ENCODE measurements at regions not wholly inside any gene's neighbourhood (a gene's known extent, or its start where the extent isn't known, plus 50 kb on each side); places are given as distances from the start of the nearest gene placed in this dataset.

DNA sequence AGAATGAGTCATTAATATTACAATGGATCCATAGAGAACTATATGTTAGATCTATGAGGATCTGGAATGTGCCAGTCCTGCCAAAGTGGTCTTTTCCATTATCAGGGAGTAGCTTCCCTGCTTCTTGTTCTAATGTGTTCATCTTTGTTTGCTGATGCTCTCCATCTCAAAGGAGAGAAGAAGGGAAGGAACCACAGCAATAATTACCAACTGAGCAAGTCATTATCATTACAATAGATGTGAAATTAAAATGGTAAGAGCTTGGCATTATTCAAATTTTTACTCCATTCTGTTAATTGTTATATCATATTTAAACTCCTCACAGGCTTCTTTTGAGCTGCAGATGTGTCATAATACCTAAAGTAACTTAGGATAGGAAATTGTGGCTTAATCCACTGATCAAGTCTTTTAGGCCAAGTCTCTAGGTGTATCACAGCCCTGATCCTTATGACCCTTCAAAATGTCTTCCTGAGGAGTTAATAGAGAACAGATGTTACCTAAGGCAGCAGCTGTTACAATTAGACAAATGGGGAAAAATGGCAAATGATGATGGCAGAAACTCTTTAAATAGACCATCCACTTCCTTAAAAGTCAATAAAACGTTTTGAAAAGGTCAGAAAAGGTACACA lies 1492.7 kb upstream of the IGFBP7 start:
- in situ Hi-C loops (cut with MboI; ENCODE audit: low pct_ligation_motif_present in 1 of 4, low pct_unique_long_range_greater_than_20kb in 1 of 4, low sequenced_read_pairs in 3 of 4), result no loop called here
- Histone ChIP-seq H3K9me3 (no peaks in the 10 kb centered on the region), H3K27ac (no peak overlapping the region), H3K27me3 (no peaks in the 10 kb centered on the region), H3K4me3 (no peak overlapping the region), H3K36me3 (no peaks in the 10 kb centered on the region), H3K4me1 (no peaks in the 10 kb centered on the region)
- no peak for DNase-seq
- 0 to 8% methylated on average over 1 of the region's 1 CpG for WGBS, 2 donors (ENCODE audit: low coverage in 1 of 2)
- intact Hi-C loops (cut with DNase I; ENCODE audit: low total_unique reads), result no loop called here
- TF ChIP-seq, protein P1, sequence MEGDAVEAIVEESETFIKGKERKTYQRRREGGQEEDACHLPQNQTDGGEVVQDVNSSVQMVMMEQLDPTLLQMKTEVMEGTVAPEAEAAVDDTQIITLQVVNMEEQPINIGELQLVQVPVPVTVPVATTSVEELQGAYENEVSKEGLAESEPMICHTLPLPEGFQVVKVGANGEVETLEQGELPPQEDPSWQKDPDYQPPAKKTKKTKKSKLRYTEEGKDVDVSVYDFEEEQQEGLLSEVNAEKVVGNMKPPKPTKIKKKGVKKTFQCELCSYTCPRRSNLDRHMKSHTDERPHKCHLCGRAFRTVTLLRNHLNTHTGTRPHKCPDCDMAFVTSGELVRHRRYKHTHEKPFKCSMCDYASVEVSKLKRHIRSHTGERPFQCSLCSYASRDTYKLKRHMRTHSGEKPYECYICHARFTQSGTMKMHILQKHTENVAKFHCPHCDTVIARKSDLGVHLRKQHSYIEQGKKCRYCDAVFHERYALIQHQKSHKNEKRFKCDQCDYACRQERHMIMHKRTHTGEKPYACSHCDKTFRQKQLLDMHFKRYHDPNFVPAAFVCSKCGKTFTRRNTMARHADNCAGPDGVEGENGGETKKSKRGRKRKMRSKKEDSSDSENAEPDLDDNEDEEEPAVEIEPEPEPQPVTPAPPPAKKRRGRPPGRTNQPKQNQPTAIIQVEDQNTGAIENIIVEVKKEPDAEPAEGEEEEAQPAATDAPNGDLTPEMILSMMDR (IDR thresholded peaks at IDR 0.05), result no peak
- no peak for TF ChIP-seq POLR2AphosphoS5 (IDR thresholded peaks at IDR 0.05)
- no peak for TF ChIP-seq POLR2A (IDR thresholded peaks at IDR 0.05)
- no peak for TF ChIP-seq EP300 (IDR thresholded peaks at IDR 0.05; ENCODE audit: low read depth)

DNA sequence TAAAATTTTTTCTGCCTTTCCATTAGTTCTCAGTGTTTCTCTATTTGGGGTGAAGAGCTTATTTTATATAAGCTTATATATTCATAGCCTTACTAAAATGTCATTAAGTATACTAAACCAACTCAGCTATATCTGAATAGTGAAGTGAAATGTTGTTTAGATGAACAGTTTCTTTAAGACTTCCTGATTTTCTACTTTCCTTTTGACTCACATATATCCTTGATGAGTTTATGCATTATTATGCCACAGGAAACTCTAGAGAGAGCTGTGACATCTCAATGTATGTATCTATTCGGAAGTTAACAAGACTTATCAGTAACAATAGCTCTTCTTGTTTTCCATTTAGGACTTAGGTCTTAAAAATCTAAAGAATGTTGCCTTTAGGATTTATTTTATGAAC lies 1491.8 kb upstream of the IGFBP7 start:
- DNase-seq, result no peak
- Histone ChIP-seq H3K27me3 (no peaks in the 10 kb centered on the region), H3K4me1 (no peaks in the 10 kb centered on the region), H3K9me3 (no peaks in the 10 kb centered on the region), H3K36me3 (no peaks in the 10 kb centered on the region), H3K27ac (no peak overlapping the region), H3K4me3 (no peak overlapping the region)
- TF ChIP-seq EP300 (IDR thresholded peaks at IDR 0.05; ENCODE audit: low read depth) (no peak), POLR2A (IDR thresholded peaks at IDR 0.05) (no peak), POLR2AphosphoS5 (IDR thresholded peaks at IDR 0.05) (no peak)
- TF ChIP-seq, protein P1 (IDR thresholded peaks at IDR 0.05), result no peak
- intact Hi-C loops (cut with DNase I; ENCODE audit: low total_unique reads) (no loop called here), in situ Hi-C loops (cut with MboI; ENCODE audit: low pct_ligation_motif_present in 1 of 4, low pct_unique_long_range_greater_than_20kb in 1 of 4, low sequenced_read_pairs in 3 of 4) (no loop called here)
- 63% methylated on average over 1 of the region's 1 CpG; no CpG with 5 or more reads in 1 of the 2 donors for WGBS, 2 donors (ENCODE audit: low coverage in 1 of 2)

DNA sequence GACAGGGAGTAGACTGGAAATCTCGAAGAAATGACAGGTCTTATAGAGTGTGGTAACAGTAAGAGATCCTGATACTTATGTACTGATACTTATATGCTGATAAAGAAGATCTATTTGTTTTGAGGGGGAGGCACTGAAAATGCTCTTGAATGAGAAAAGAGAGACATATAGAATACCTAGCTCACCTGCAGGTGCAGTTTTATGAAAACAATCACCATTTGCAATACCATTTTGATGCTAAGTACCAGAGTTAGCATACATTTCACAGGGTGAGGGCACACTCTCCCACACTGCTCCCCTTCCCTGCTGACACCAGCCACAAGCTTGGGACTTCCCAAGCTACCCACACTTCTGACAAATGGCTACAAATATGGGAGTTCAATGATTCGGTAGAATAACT lies 1490.1 kb upstream of the IGFBP7 start:
- 71 to 75% methylated on average over 1 to 2 of the region's 2 CpGs for WGBS, 2 donors (ENCODE audit: low coverage in 1 of 2)
- intact Hi-C loops (cut with DNase I; ENCODE audit: low total_unique reads), result no loop called here

DNA sequence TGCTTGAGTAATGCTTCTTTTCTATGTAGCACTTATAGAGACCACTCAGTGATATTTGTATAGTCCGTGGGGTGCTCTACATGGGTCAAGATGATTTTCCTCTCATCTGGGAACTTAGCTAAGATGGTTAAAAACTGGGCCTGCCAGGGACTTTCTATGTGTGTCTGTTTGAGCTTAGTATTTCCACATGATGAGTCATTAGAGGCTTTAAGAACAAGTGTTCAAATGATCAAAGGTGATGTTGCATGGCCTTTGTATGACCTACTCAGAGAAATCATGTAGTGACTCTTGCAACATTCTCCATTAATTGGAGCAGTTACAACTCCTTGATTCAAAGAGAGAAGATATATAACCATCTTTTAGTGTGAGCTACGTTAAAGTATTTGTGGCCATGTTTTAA lies 1480.5 kb upstream of the IGFBP7 start:
- TF ChIP-seq, protein P1 (IDR thresholded peaks at IDR 0.05), result no peak
- 65 to 80% methylated on average over 2 of the region's 2 CpGs for WGBS, 2 donors (ENCODE audit: low coverage in 1 of 2)
- Histone ChIP-seq H3K27ac (no peak overlapping the region), H3K36me3 (no peaks in the 10 kb centered on the region), H3K9me3 (no peaks in the 10 kb centered on the region), H3K4me3 (no peak overlapping the region), H3K4me1 (no peaks in the 10 kb centered on the region), H3K27me3 (no peaks in the 10 kb centered on the region)
- intact Hi-C loops (cut with DNase I; ENCODE audit: low total_unique reads) (no loop called here), in situ Hi-C loops (cut with MboI; ENCODE audit: low pct_ligation_motif_present in 1 of 4, low pct_unique_long_range_greater_than_20kb in 1 of 4, low sequenced_read_pairs in 3 of 4) (no loop called here)
- DNase-seq, result no peak

More for the DNA sequence above, 1490.1 kb upstream of the IGFBP7 start:
- Histone ChIP-seq H3K36me3 (no peaks in the 10 kb centered on the region), H3K27ac (no peak overlapping the region), H3K27me3 (no peaks in the 10 kb centered on the region), H3K4me3 (no peak overlapping the region), H3K4me1 (no peaks in the 10 kb centered on the region), H3K9me3 (no peaks in the 10 kb centered on the region)
- in situ Hi-C loops (cut with MboI; ENCODE audit: low pct_ligation_motif_present in 1 of 4, low pct_unique_long_range_greater_than_20kb in 1 of 4, low sequenced_read_pairs in 3 of 4), result no loop called here
- DNase-seq, result no peak
- TF ChIP-seq POLR2AphosphoS5 (IDR thresholded peaks at IDR 0.05) (no peak), EP300 (IDR thresholded peaks at IDR 0.05; ENCODE audit: low read depth) (no peak), POLR2A (IDR thresholded peaks at IDR 0.05) (no peak)
- TF ChIP-seq, protein P1 (IDR thresholded peaks at IDR 0.05), result no peak

All from transverse colon (tissue), 4 donors.